ENCODE measurements at regions not wholly inside any gene's neighbourhood (a gene's known extent, or its start where the extent isn't known, plus 50 kb on each side); places are given as distances from the start of the nearest gene placed in this dataset.

- no peak for TF ChIP-seq CTCF (IDR thresholded peaks at IDR 0.05)
- no peak for TF ChIP-seq CBX2 (IDR thresholded peaks at IDR 0.05; ENCODE audit: borderline replicate concordance, low read depth)
- TF ChIP-seq REST (IDR thresholded peaks at IDR 0.05), result no peak
- TF ChIP-seq BHLHE40 (IDR thresholded peaks at IDR 0.05; ENCODE audit: low read depth, low read length), result no peak
- no peak for TF ChIP-seq EP300 (IDR thresholded peaks at IDR 0.05)
- no peak for TF ChIP-seq JUNB (IDR thresholded peaks at IDR 0.05)
- no peak for TF ChIP-seq HEYL (CRISPR knock-in tag; IDR thresholded peaks at IDR 0.05)
- no peak for TF ChIP-seq RAD21 (conservative IDR thresholded peaks at IDR 0.05 in 1 of 2, IDR thresholded peaks at IDR 0.05 in 1 of 2)
- no peak for TF ChIP-seq KDM5A (IDR thresholded peaks at IDR 0.05)
- TF ChIP-seq SMC3 (IDR thresholded peaks at IDR 0.05), result no peak
- no peak for TF ChIP-seq RNF2 (IDR thresholded peaks at IDR 0.05; ENCODE audit: borderline replicate concordance, low read depth)
These were observed 232.0 kb upstream of the FANCL start for GRCh38 chr2:58473165-58473564.

All from A549 (cell line).